Peyer's patch (tissue), 4 donors: ENCODE measurements at regions not wholly inside any gene's neighbourhood (a gene's known extent, or its start where the extent isn't known, plus 50 kb on each side); places are given as distances from the start of the nearest gene placed in this dataset.

ENCODE experiments used
- POLR2A ChIP-seq, 2 donors: fragments of 450-650 bp; IDR thresholded peaks; one replicate each; pipeline ENCODE4 v1.5.1; 2017; ENCODE audit warnings: antibody characterized with exemption in 2 of 2, mild to moderate bottlenecking in 2 of 2, moderate library complexity in 2 of 2
- TF ChIP-seq, protein P1 (sequence below), 6 experiments: fragments of 450-650 bp in 4 of 6; fragments of 200-600 bp in 2 of 6; sonication (generic) in 1 of 6; IDR thresholded peaks; one replicate each; pipeline ENCODE4 v1.5.1; 2017 to 2019; ENCODE audit warnings: antibody characterized with exemption in 6 of 6, mild to moderate bottlenecking in 3 of 6, moderate library complexity in 1 of 6

DNA sequence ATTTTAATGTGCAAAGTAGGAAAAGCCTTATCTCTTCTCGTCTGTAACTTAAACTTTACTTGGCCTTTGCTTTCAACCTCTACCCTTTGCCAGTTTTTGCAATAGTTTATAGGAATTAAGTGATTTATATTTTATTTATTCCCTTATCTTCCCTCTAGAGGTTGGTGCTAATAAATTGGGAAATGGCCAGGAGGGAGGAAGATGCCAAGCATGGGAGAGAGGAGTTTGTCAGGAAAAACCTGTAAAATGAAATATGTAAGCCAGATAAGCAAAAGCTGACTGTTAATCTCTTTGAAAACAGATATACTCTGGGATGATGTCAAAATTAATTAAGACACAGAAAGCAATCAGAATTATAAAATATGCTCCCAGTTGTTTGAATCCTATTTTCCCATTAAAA lies 484.5 kb downstream of the NR2F1-AS1 start:
- no peak for TF ChIP-seq POLR2A (IDR thresholded peaks at IDR 0.05)
- TF ChIP-seq, protein P1, sequence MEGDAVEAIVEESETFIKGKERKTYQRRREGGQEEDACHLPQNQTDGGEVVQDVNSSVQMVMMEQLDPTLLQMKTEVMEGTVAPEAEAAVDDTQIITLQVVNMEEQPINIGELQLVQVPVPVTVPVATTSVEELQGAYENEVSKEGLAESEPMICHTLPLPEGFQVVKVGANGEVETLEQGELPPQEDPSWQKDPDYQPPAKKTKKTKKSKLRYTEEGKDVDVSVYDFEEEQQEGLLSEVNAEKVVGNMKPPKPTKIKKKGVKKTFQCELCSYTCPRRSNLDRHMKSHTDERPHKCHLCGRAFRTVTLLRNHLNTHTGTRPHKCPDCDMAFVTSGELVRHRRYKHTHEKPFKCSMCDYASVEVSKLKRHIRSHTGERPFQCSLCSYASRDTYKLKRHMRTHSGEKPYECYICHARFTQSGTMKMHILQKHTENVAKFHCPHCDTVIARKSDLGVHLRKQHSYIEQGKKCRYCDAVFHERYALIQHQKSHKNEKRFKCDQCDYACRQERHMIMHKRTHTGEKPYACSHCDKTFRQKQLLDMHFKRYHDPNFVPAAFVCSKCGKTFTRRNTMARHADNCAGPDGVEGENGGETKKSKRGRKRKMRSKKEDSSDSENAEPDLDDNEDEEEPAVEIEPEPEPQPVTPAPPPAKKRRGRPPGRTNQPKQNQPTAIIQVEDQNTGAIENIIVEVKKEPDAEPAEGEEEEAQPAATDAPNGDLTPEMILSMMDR (IDR thresholded peaks at IDR 0.05): no peak
